ENCODE measurements at regions not wholly inside any gene's neighbourhood (a gene's known extent, or its start where the extent isn't known, plus 50 kb on each side); places are given as distances from the start of the nearest gene placed in this dataset.

DNA sequence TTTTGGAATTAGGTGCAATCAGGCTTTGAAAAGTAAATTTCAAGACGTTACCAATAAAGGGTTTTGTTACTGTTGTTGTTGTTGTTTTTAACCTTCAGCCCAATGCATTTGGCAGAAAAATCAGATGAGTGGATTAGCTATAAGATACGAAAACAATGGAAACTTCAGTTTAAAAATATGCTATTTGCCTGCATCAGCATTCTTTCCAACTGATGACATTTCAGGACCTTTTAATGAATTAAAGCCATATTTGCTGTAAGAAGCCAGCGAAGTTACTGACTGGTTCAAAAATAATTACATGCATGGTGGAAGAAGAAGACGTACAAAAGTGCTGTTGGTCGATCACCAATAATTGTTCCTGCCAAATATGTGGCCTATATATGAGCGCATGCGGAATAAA is 639.3 kb upstream of the SOX11 start:
- no peaks in the 10 kb centered on the region for H3K9me2 ChIP-seq (replicated peaks; ENCODE audit: insufficient read depth, low read length)
- no peaks in the 10 kb centered on the region for H3K79me2 ChIP-seq (ENCODE audit: insufficient read depth, low read length)
- H3K9me3 ChIP-seq (ENCODE audit: insufficient read depth, low read length) = no peaks in the 10 kb centered on the region
- H2AFZ ChIP-seq (ENCODE audit: low read depth, low read length, severe bottlenecking) = no peak overlapping the region
- no peak overlapping the region for H3K4me2 ChIP-seq (ENCODE audit: low read depth, low read length, poor library complexity, severe bottlenecking)
- H3K4me3 ChIP-seq (ENCODE audit: insufficient read depth, low read length, poor library complexity, severe bottlenecking) = no peak overlapping the region
- TF ChIP-seq EZH2phosphoT487 (conservative IDR thresholded peaks at IDR 0.05; ENCODE audit: low read length) = no peak
- TF ChIP-seq, protein P1, sequence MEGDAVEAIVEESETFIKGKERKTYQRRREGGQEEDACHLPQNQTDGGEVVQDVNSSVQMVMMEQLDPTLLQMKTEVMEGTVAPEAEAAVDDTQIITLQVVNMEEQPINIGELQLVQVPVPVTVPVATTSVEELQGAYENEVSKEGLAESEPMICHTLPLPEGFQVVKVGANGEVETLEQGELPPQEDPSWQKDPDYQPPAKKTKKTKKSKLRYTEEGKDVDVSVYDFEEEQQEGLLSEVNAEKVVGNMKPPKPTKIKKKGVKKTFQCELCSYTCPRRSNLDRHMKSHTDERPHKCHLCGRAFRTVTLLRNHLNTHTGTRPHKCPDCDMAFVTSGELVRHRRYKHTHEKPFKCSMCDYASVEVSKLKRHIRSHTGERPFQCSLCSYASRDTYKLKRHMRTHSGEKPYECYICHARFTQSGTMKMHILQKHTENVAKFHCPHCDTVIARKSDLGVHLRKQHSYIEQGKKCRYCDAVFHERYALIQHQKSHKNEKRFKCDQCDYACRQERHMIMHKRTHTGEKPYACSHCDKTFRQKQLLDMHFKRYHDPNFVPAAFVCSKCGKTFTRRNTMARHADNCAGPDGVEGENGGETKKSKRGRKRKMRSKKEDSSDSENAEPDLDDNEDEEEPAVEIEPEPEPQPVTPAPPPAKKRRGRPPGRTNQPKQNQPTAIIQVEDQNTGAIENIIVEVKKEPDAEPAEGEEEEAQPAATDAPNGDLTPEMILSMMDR (IDR thresholded peaks at IDR 0.05; ENCODE audit: insufficient read depth, low read length, poor library complexity, severe bottlenecking) = no peak
- no peaks in the 10 kb centered on the region for H3K36me3 ChIP-seq (ENCODE audit: low read length)
- no peaks in the 10 kb centered on the region for H4K20me1 ChIP-seq (ENCODE audit: low read depth, low read length)
- no peak overlapping the region for H3K9ac ChIP-seq (ENCODE audit: low read length)
- no peak overlapping the region for H3K27ac ChIP-seq (ENCODE audit: low read depth, low read length)
- no peaks in the 10 kb centered on the region for H3F3A ChIP-seq (ENCODE audit: insufficient read depth)
- no peaks in the 10 kb centered on the region for H3K27me3 ChIP-seq (ENCODE audit: low read length)

DNA sequence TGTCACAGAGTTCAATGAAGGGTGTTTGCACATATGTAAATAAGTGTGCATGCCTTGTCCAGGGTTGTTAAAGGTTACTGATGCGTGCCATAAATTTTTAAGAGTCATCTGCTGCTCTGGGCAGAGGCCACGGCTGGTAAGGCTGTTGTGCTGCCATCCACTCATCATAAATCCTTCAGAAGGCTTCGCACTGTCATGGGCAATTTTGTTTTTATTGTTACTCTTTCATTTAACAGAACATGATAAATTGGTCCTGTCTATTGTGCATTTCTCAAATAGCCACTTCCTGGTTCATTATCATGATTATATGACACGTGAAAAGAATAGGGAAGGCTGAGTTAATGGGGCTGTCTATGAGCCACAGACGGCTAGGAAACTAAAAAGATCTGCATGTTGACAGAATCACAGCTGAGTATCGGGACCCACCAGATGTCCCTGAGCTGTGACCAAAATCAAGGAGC is 634.3 kb upstream of the SOX11 start:
- Histone ChIP-seq H3K79me2 (ENCODE audit: insufficient read depth, low read length) (no peaks in the 10 kb centered on the region), H3K27ac (ENCODE audit: low read depth, low read length) (no peak overlapping the region), H3K9me2 (replicated peaks; ENCODE audit: insufficient read depth, low read length) (no peaks in the 10 kb centered on the region), H3K36me3 (ENCODE audit: low read length) (no peaks in the 10 kb centered on the region), H2AFZ (ENCODE audit: low read depth, low read length, severe bottlenecking) (no peak overlapping the region), H3K4me2 (ENCODE audit: low read depth, low read length, poor library complexity, severe bottlenecking) (no peak overlapping the region), H3K9me3 (ENCODE audit: insufficient read depth, low read length) (no peaks in the 10 kb centered on the region), H3K9ac (ENCODE audit: low read length) (no peak overlapping the region), H4K20me1 (ENCODE audit: low read depth, low read length) (no peaks in the 10 kb centered on the region), H3K27me3 (ENCODE audit: low read length) (no peaks in the 10 kb centered on the region), H3F3A (ENCODE audit: insufficient read depth) (no peaks in the 10 kb centered on the region), H3K4me3 (ENCODE audit: insufficient read depth, low read length, poor library complexity, severe bottlenecking) (no peak overlapping the region)
- TF ChIP-seq, protein P1 (IDR thresholded peaks at IDR 0.05; ENCODE audit: insufficient read depth, low read length, poor library complexity, severe bottlenecking) = no peak
- TF ChIP-seq EZH2phosphoT487 (conservative IDR thresholded peaks at IDR 0.05; ENCODE audit: low read length) = no peak

DNA sequence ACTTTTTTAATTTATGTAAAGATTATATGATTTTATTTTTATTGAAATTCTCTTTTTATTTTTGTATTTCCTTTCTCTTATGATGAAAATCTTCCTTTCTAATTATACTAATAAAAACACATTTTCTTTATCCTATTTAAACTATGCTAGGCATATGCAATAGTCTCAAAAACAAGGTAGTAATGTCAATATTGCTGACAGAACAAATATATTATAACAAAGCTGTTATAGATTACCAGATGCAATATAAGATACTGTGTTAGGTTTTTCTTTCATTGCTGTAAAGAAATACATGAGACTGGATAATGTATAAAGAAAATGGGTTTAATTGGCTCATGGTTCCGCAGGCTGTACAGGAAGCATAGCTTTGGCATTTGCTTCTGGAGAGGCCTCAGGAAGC is 631.2 kb upstream of the SOX11 start:
- no peak for TF ChIP-seq EZH2phosphoT487 (conservative IDR thresholded peaks at IDR 0.05; ENCODE audit: low read length)
- TF ChIP-seq, protein P1 (IDR thresholded peaks at IDR 0.05; ENCODE audit: insufficient read depth, low read length, poor library complexity, severe bottlenecking) = no peak
- no peaks in the 10 kb centered on the region for H3K36me3 ChIP-seq (ENCODE audit: low read length)
- H2AFZ ChIP-seq (ENCODE audit: low read depth, low read length, severe bottlenecking) = no peak overlapping the region
- H3K9me2 ChIP-seq (replicated peaks; ENCODE audit: insufficient read depth, low read length) = no peaks in the 10 kb centered on the region
- no peak overlapping the region for H3K4me3 ChIP-seq (ENCODE audit: insufficient read depth, low read length, poor library complexity, severe bottlenecking)
- H3K9ac ChIP-seq (ENCODE audit: low read length) = no peak overlapping the region
- no peaks in the 10 kb centered on the region for H4K20me1 ChIP-seq (ENCODE audit: low read depth, low read length)
- H3K4me2 ChIP-seq (ENCODE audit: low read depth, low read length, poor library complexity, severe bottlenecking) = no peak overlapping the region
- no peaks in the 10 kb centered on the region for H3F3A ChIP-seq (ENCODE audit: insufficient read depth)
- H3K9me3 ChIP-seq (ENCODE audit: insufficient read depth, low read length) = no peaks in the 10 kb centered on the region
- H3K27ac ChIP-seq (ENCODE audit: low read depth, low read length) = no peak overlapping the region
- H3K27me3 ChIP-seq (ENCODE audit: low read length) = no peaks in the 10 kb centered on the region
- H3K79me2 ChIP-seq (ENCODE audit: insufficient read depth, low read length) = no peaks in the 10 kb centered on the region
